K562 (cell line): ENCODE measurements at regions not wholly inside any gene's neighbourhood (a gene's known extent, or its start where the extent isn't known, plus 50 kb on each side); places are given as distances from the start of the nearest gene placed in this dataset.

Experiments used
- ATAC-seq: fragments of 200-7000 bp; cut with Tn5 transposase; 3 replicates; pipeline ENCODE4 v1.9.1; 2020; ENCODE audit warnings: moderate library complexity
- BruUV-seq: library from RNA; stranded (reverse); fragments of 400-500 nt; replicated peaks from 2 replicates; lab custom pipeline; 2021; lab: Mats Ljungman, UMichigan
- CTCF ChIA-PET: fragments of 300-600 bp; formaldehyde crosslinking; extraction: SDS; loops from one replicate; lab custom pipeline; 2021; ENCODE audit warnings: low intra/inter-chr PET ratio; lab: Yijun Ruan, JAX
- POLR2A ChIA-PET: fragments of 300-600, 350-650 bp; sonication (Branson Sonifier 250); formaldehyde crosslinking; extraction: SDS; loops from one replicate; lab custom pipeline; 2021; ENCODE audit warnings: antibody characterized with exemption, inconsistent platforms; lab: Yijun Ruan, JAX
- DNase-seq, 4 experiments: peaks; one replicate each; pipeline versions ENCODE4 v3.0.0 to v3.0.0-alpha.2; 2011 to 2018; ENCODE audit warnings: low spot score in 3 of 4, mixed read lengths in 3 of 4; ENCODE audit errors: extremely low read depth in 1 of 4
- FAIRE-seq: peaks from 2 replicates; lab custom pipeline; 2011; peaks lifted over from hg19 to GRCh38; lab: Jason Lieb, UNC
- H2AFZ ChIP-seq: 2 replicates; pipeline ENCODE4 v1.6.0; 2011; ENCODE audit warnings: low read depth, low read length, control low read depth, inconsistent platforms
- H3K27ac ChIP-seq: fragments of 200-600 bp; 3 replicates; pipeline ENCODE4 v1.8.0; 2011; ENCODE audit warnings: low read depth, mild to moderate bottlenecking, control low read depth, inconsistent platforms, low read length, moderate library complexity, mixed read lengths; ENCODE audit errors: extremely low read depth
- H3K27me3 ChIP-seq, 2 experiments: fragments of 300-600 bp in 1 of 2; 2 replicates in 1 of 2; 3 replicates in 1 of 2; pipeline versions ENCODE4 v1.6.0 to v1.8.0; 2011; ENCODE audit warnings: inconsistent platforms in 2 of 2, low read length in 2 of 2, mild to moderate bottlenecking in 1 of 2, mixed read lengths in 1 of 2, moderate library complexity in 1 of 2; ENCODE audit not compliant: control insufficient read depth in 2 of 2, insufficient read depth in 2 of 2
- H3K36me3 ChIP-seq: fragments of 300-600 bp; 3 replicates; pipeline ENCODE4 v1.8.0; 2011; ENCODE audit warnings: mild to moderate bottlenecking, low read length, inconsistent platforms; ENCODE audit not compliant: control insufficient read depth, insufficient read depth
- H3K4me1 ChIP-seq, 2 experiments: fragments of 200-600 bp in 1 of 2; replicated peaks in 1 of 2; 2 replicates in 1 of 2; 3 replicates in 1 of 2; pipeline versions ENCODE4 v1.5.1 to v1.8.0; 2011; ENCODE audit warnings: inconsistent platforms in 2 of 2, low read length in 2 of 2, mild to moderate bottlenecking in 1 of 2, mixed read lengths in 1 of 2, moderate library complexity in 1 of 2; ENCODE audit not compliant: control insufficient read depth in 2 of 2, insufficient read depth in 2 of 2
- H3K4me2 ChIP-seq: 2 replicates; pipeline ENCODE4 v1.6.1; 2011; ENCODE audit warnings: low read length, control low read depth, inconsistent platforms, mixed read lengths; ENCODE audit not compliant: insufficient read depth
- H3K4me3 ChIP-seq: fragments of 200-600 bp; sonication (generic), shearing (Covaris generic); 2 replicates; pipeline ENCODE4 v1.5.1; 2016; ENCODE audit warnings: control low read depth, inconsistent platforms
- H3K79me2 ChIP-seq: fragments of 200-600 bp; 3 replicates; pipeline ENCODE4 v1.8.0; 2011; ENCODE audit warnings: low read length, inconsistent platforms; ENCODE audit not compliant: control insufficient read depth, insufficient read depth
- H3K9ac ChIP-seq, 2 experiments: 2 replicates each; pipeline versions ENCODE4 v1.6.0 to v1.6.1; 2011; ENCODE audit warnings: low read depth in 2 of 2, low read length in 2 of 2, control low read depth in 1 of 2, inconsistent platforms in 1 of 2, mild to moderate bottlenecking in 1 of 2, mixed read lengths in 1 of 2; ENCODE audit not compliant: insufficient read depth in 1 of 2
- H3K9me1 ChIP-seq: one replicate; pipeline ENCODE4 v1.6.0; 2011; ENCODE audit warnings: inconsistent platforms, mild to moderate bottlenecking, low read length, moderate library complexity; ENCODE audit not compliant: control insufficient read depth, insufficient read depth
- H3K9me3 ChIP-seq: replicated peaks from 2 replicates; pipeline ENCODE4 v1.5.1; 2011; ENCODE audit warnings: low read depth, low read length, inconsistent platforms; ENCODE audit not compliant: control insufficient read depth, insufficient read depth
- H4K20me1 ChIP-seq: replicated peaks from 2 replicates; pipeline ENCODE4 v1.6.1; 2011; ENCODE audit warnings: low read length, inconsistent platforms, mixed read lengths; ENCODE audit not compliant: control insufficient read depth, insufficient read depth
- FOXA3 ChIP-seq, 2 experiments: fragments of 450-650 bp in 1 of 2; sonication (generic) in 1 of 2; formaldehyde crosslinking; IDR thresholded peaks in 1 of 2; conservative IDR thresholded peaks in 1 of 2; 2 replicates each; pipeline versions ENCODE4 v1.4.0 to v1.8.0; 2020 to 2022; ENCODE audit warnings: mild to moderate bottlenecking in 2 of 2, missing genetic modification reagents in 1 of 2
- GTF2A2 ChIP-seq: IDR thresholded peaks from 2 replicates; pipeline ENCODE4 v1.6.1; 2016; ENCODE audit warnings: mild to moderate bottlenecking, missing genetic modification characterization, missing compliant biosample characterization
- L3MBTL2 ChIP-seq: fragments of 450-650 bp; IDR thresholded peaks from 2 replicates; pipeline ENCODE4 v1.6.1; 2016; ENCODE audit warnings: mild to moderate bottlenecking, moderate library complexity
- NELFE ChIP-seq: IDR thresholded peaks from 2 replicates; pipeline ENCODE4 v1.6.1; 2011; ENCODE audit warnings: mild to moderate bottlenecking; ENCODE audit not compliant: insufficient read depth, insufficient read length
- POLR2G ChIP-seq: fragments of 200-400 bp; formaldehyde crosslinking; IDR thresholded peaks from 2 replicates; pipeline ENCODE4 v1.6.1; 2017; ENCODE audit warnings: low read depth, mild to moderate bottlenecking, antibody characterized with exemption, low read length, moderate library complexity
- POLR2H ChIP-seq: IDR thresholded peaks from 2 replicates; pipeline ENCODE4 v1.6.1; 2016; ENCODE audit warnings: missing genetic modification characterization, low read depth, mild to moderate bottlenecking, control low read depth, missing compliant biosample characterization, moderate library complexity
- SPI1 ChIP-seq: IDR thresholded peaks from 2 replicates; pipeline ENCODE4 v1.6.1; 2011; ENCODE audit warnings: low read depth, low read length, control low read depth, borderline replicate concordance
- SREBF2 ChIP-seq: sonication (generic); formaldehyde crosslinking; IDR thresholded peaks from 2 replicates; pipeline ENCODE4 v1.4.0; 2020; ENCODE audit warnings: mild to moderate bottlenecking, missing genetic modification reagents
- ZC3H11A ChIP-seq: IDR thresholded peaks from 2 replicates; pipeline ENCODE4 v1.6.1; 2012; ENCODE audit warnings: low read depth, low read length, improper control_type of control experiment
- ZNF140 ChIP-seq: fragments of 250-450 bp; sonication (Bioruptor Pico); IDR thresholded peaks from 2 replicates; pipeline ENCODE4 v1.8.0; 2021; ENCODE audit warnings: moderate library complexity, mild to moderate bottlenecking, inconsistent platforms
- ZNF143 ChIP-seq: sonication (generic); formaldehyde crosslinking; IDR thresholded peaks from 2 replicates; pipeline ENCODE4 v1.9.0; 2022; ENCODE audit warnings: mild to moderate bottlenecking, missing genetic modification reagents
- ZNF274 ChIP-seq: IDR thresholded peaks from 2 replicates; pipeline ENCODE4 v1.6.1; 2011; ENCODE audit warnings: low read depth, mild to moderate bottlenecking, low read length, moderate library complexity, borderline replicate concordance
- ZNF311 ChIP-seq: fragments of 250-450 bp; sonication (Bioruptor Pico); IDR thresholded peaks from 2 replicates; pipeline ENCODE4 v1.4.0; 2020; ENCODE audit warnings: mild to moderate bottlenecking, moderate library complexity
- WGBS: fragments of 100-300 bp; shearing (Covaris generic); methylation state at CpG from one replicate; pipeline ENCODE4 v1.1.6; 2016; ENCODE audit warnings: low coverage, mixed read lengths; ENCODE audit not compliant: insufficient coverage; ENCODE audit errors: missing lambda C conversion rate; 5-methylcytosine and 5-hydroxymethylcytosine counted together
- in situ Hi-C: fragments of 300-500 bp; cut with MboI; formaldehyde crosslinking; loops from 4 replicates; pipeline ENCODE4 v1.15.0; 2018; ENCODE audit warnings: inconsistent platforms, mixed read lengths
- intact Hi-C: fragments of 100-400 bp; cut with micrococcal nuclease; formaldehyde crosslinking; loops from 2 replicates; pipeline ENCODE4 v1.14.2; 2022
- TF ChIP-seq, protein P1 (sequence below): sonication (generic); formaldehyde crosslinking; IDR thresholded peaks from 2 replicates; pipeline ENCODE4 v1.8.0; 2023; ENCODE audit warnings: missing genetic modification reagents, mild to moderate bottlenecking, borderline replicate concordance

DNA sequence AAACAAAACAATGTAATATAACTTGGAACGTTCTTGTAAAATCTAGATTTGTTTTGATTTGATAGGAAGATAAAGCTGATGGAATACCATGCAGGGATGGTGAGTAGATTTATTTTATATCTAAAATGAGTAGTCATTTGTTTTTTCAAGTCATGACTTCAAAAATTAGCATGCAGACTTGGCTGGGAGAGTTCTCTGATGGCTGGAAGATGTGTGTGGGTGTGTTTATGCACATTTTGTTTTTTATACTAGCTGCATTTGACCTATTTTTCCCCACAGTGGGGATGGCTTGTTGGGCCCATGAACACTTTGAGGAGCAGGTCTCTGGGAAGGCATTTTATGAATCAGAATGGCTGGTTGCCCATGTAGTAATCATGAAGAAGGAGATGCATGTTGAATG is 109.2 kb downstream of the MTRR start:
- POLR2A ChIA-PET: no interaction called here
- CTCF ChIA-PET: no interaction called here
- Histone ChIP-seq H3K4me1 (no peaks in the 10 kb centered on the region), H3K4me3 (no peak overlapping the region), H3K36me3 (no peaks in the 10 kb centered on the region), H3K27me3 (0 out of 5 replicates have a peak, but pooled peaks cover 0 to 4% of the 10 kb centered on the region in 2 experiments), H3K9me1 (no peaks in the 10 kb centered on the region), H3K9ac (no peak overlapping the region), H3K27ac (no peak overlapping the region), H3K4me2 (no peak overlapping the region), H4K20me1 (no peaks in the 10 kb centered on the region), H3K9me3 (no peaks in the 10 kb centered on the region), H3K79me2 (no peaks in the 10 kb centered on the region), H2AFZ (no peak overlapping the region)
- intact Hi-C loops: no loop called here
- in situ Hi-C loops: no loop called here
- ATAC-seq (no peak), FAIRE-seq (no peak), DNase-seq (no peak)
- no peak for TF ChIP-seq ZNF274
- no peak for TF ChIP-seq SREBF2 (CRISPR knock-in tag)
- no peak for TF ChIP-seq ZNF143
- TF ChIP-seq POLR2G: no peak
- TF ChIP-seq POLR2H (tag): no peak
- no peak for TF ChIP-seq NELFE
- no peak for TF ChIP-seq ZNF140
- TF ChIP-seq ZC3H11A: no peak
- TF ChIP-seq SPI1: no peak
- TF ChIP-seq FOXA3 (CRISPR knock-in tag; conservative IDR thresholded peaks at IDR 0.05 in 1 of 2, IDR thresholded peaks at IDR 0.05 in 1 of 2): no peak
- no peak for TF ChIP-seq GTF2A2 (tag)
- no peak for TF ChIP-seq L3MBTL2
- TF ChIP-seq, protein P1, sequence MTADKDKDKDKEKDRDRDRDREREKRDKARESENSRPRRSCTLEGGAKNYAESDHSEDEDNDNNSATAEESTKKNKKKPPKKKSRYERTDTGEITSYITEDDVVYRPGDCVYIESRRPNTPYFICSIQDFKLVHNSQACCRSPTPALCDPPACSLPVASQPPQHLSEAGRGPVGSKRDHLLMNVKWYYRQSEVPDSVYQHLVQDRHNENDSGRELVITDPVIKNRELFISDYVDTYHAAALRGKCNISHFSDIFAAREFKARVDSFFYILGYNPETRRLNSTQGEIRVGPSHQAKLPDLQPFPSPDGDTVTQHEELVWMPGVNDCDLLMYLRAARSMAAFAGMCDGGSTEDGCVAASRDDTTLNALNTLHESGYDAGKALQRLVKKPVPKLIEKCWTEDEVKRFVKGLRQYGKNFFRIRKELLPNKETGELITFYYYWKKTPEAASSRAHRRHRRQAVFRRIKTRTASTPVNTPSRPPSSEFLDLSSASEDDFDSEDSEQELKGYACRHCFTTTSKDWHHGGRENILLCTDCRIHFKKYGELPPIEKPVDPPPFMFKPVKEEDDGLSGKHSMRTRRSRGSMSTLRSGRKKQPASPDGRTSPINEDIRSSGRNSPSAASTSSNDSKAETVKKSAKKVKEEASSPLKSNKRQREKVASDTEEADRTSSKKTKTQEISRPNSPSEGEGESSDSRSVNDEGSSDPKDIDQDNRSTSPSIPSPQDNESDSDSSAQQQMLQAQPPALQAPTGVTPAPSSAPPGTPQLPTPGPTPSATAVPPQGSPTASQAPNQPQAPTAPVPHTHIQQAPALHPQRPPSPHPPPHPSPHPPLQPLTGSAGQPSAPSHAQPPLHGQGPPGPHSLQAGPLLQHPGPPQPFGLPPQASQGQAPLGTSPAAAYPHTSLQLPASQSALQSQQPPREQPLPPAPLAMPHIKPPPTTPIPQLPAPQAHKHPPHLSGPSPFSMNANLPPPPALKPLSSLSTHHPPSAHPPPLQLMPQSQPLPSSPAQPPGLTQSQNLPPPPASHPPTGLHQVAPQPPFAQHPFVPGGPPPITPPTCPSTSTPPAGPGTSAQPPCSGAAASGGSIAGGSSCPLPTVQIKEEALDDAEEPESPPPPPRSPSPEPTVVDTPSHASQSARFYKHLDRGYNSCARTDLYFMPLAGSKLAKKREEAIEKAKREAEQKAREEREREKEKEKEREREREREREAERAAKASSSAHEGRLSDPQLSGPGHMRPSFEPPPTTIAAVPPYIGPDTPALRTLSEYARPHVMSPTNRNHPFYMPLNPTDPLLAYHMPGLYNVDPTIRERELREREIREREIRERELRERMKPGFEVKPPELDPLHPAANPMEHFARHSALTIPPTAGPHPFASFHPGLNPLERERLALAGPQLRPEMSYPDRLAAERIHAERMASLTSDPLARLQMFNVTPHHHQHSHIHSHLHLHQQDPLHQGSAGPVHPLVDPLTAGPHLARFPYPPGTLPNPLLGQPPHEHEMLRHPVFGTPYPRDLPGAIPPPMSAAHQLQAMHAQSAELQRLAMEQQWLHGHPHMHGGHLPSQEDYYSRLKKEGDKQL (CRISPR knock-in tag): no peak
- no peak for TF ChIP-seq ZNF311 (CRISPR knock-in tag)
- BruUV-seq: no TSS peak
- 0% methylated on average over 1 of the region's 1 CpG for WGBS
